ENCODE measurements at regions not wholly inside any gene's neighbourhood (a gene's known extent, or its start where the extent isn't known, plus 50 kb on each side); places are given as distances from the start of the nearest gene placed in this dataset.
"Not testable (repeated sequence)": the region's sequence is repeated elsewhere in the genome, so short reads cannot be mapped to it uniquely, and the experiment has no call there.

- H3K36me3 ChIP-seq (ENCODE audit: control insufficient read depth, insufficient read depth, low read length), result no peaks in the 10 kb centered on the region
- H3K9me3 ChIP-seq (ENCODE audit: control insufficient read depth, insufficient read depth, low read depth, low read length), result no peaks in the 10 kb centered on the region
- H4K20me1 ChIP-seq (ENCODE audit: control insufficient read depth, extremely low read depth, insufficient read depth, low read length), result no peaks in the 10 kb centered on the region
- TF ChIP-seq CTCF (conservative IDR thresholded peaks at IDR 0.05 in 1 of 2, IDR thresholded peaks at IDR 0.05 in 1 of 2; ENCODE audit: low read depth in 1 of 2, low read length in 2 of 2), result no peak
- no peak for TF ChIP-seq EZH2 (IDR thresholded peaks at IDR 0.05; ENCODE audit: low read length, missing control alignments)
- no peaks in the 10 kb centered on the region for H3K27me3 ChIP-seq (ENCODE audit: control insufficient read depth, insufficient read depth, low read length)
- H3K4me1 ChIP-seq (ENCODE audit: control insufficient read depth, extremely low read depth, insufficient read depth, low read length), result no peaks in the 10 kb centered on the region
- H3K4me2 ChIP-seq (ENCODE audit: extremely low read depth, insufficient read depth, low read length), result no peak overlapping the region
- H3K9ac ChIP-seq (ENCODE audit: insufficient read depth, low read length), result no peak overlapping the region
- H2AFZ ChIP-seq (ENCODE audit: low read length), result no peak overlapping the region
- H3K27ac ChIP-seq (ENCODE audit: insufficient read depth, low read length), result no peak overlapping the region
- H3K79me2 ChIP-seq (ENCODE audit: control insufficient read depth, insufficient read depth, low read length), result no peaks in the 10 kb centered on the region
- H3K4me3 ChIP-seq (replicated peaks in 1 of 4; ENCODE audit: control extremely low read depth in 1 of 4, insufficient read depth in 1 of 4, low read depth in 3 of 4, low read length in 4 of 4), result no peak overlapping the region
- no peak for DNase-seq (ENCODE audit: low read depth in 2 of 2)
These were observed 64.8 kb upstream of the BHLHE40 start for GRCh38 chr3:4914464-4914863.

GRCh38 chr3:4921589-4921988, 57.6 kb upstream of the BHLHE40 start:
- H2AFZ ChIP-seq (ENCODE audit: low read length); H3K9me3 ChIP-seq (ENCODE audit: control insufficient read depth, insufficient read depth, low read depth, low read length); H3K79me2 ChIP-seq (ENCODE audit: control insufficient read depth, insufficient read depth, low read length); H3K4me2 ChIP-seq (ENCODE audit: extremely low read depth, insufficient read depth, low read length); H3K36me3 ChIP-seq (ENCODE audit: control insufficient read depth, insufficient read depth, low read length); H4K20me1 ChIP-seq (ENCODE audit: control insufficient read depth, extremely low read depth, insufficient read depth, low read length); H3K4me1 ChIP-seq (ENCODE audit: control insufficient read depth, extremely low read depth, insufficient read depth, low read length); H3K4me3 ChIP-seq (replicated peaks in 1 of 4; ENCODE audit: control extremely low read depth in 1 of 4, insufficient read depth in 1 of 4, low read depth in 3 of 4, low read length in 4 of 4); DNase-seq (ENCODE audit: low read depth in 2 of 2); H3K27me3 ChIP-seq (ENCODE audit: control insufficient read depth, insufficient read depth, low read length); H3K9ac ChIP-seq (ENCODE audit: insufficient read depth, low read length); H3K27ac ChIP-seq (ENCODE audit: insufficient read depth, low read length): not testable (repeated sequence)

GRCh38 chr3:4926892-4927291, 52.3 kb upstream of the BHLHE40 start:
- H3K27me3 ChIP-seq (ENCODE audit: control insufficient read depth, insufficient read depth, low read length), result no peaks in the 10 kb centered on the region

More at GRCh38 chr3:4926892-4927291, 52.3 kb upstream of the BHLHE40 start:
- TF ChIP-seq CTCF (conservative IDR thresholded peaks at IDR 0.05 in 1 of 2, IDR thresholded peaks at IDR 0.05 in 1 of 2; ENCODE audit: low read depth in 1 of 2, low read length in 2 of 2) (no peak), EZH2 (IDR thresholded peaks at IDR 0.05; ENCODE audit: low read length, missing control alignments) (no peak)
- Histone ChIP-seq H3K4me3 (replicated peaks in 1 of 4; ENCODE audit: control extremely low read depth in 1 of 4, insufficient read depth in 1 of 4, low read depth in 3 of 4, low read length in 4 of 4) (no peak overlapping the region), H3K4me2 (ENCODE audit: extremely low read depth, insufficient read depth, low read length) (no peak overlapping the region), H3K79me2 (ENCODE audit: control insufficient read depth, insufficient read depth, low read length) (no peaks in the 10 kb centered on the region), H4K20me1 (ENCODE audit: control insufficient read depth, extremely low read depth, insufficient read depth, low read length) (no peaks in the 10 kb centered on the region), H3K9me3 (ENCODE audit: control insufficient read depth, insufficient read depth, low read depth, low read length) (no peaks in the 10 kb centered on the region), H3K27ac (ENCODE audit: insufficient read depth, low read length) (no peak overlapping the region), H3K9ac (ENCODE audit: insufficient read depth, low read length) (no peak overlapping the region), H3K36me3 (ENCODE audit: control insufficient read depth, insufficient read depth, low read length) (no peaks in the 10 kb centered on the region), H2AFZ (ENCODE audit: low read length) (no peak overlapping the region), H3K4me1 (ENCODE audit: control insufficient read depth, extremely low read depth, insufficient read depth, low read length) (no peaks in the 10 kb centered on the region)
- DNase-seq (ENCODE audit: low read depth in 2 of 2), result no peak

Data from fibroblast of lung (primary cell).